ENCODE measurements at regions not wholly inside any gene's neighbourhood (a gene's known extent, or its start where the extent isn't known, plus 50 kb on each side); places are given as distances from the start of the nearest gene placed in this dataset.

- DNase-seq = peak in 1 of 3 experiments; percentile 25
Observed at GRCh38 chr7:93015779-93016481, 101.8 kb downstream of the SAMD9 start.

GRCh38 chr7:93015101-93015778, 102.5 kb downstream of the SAMD9 start:
- no peak for DNase-seq

- no peak for DNase-seq
Observed at GRCh38 chr7:93014410-93014809, 103.4 kb downstream of the SAMD9 start.

- no peak for DNase-seq
Observed at GRCh38 chr7:93013446-93014061, 104.2 kb downstream of the SAMD9 start.

- DNase-seq = no peak
Observed at GRCh38 chr7:93011351-93012294, 106.2 kb downstream of the SAMD9 start.

GRCh38 chr7:93008833-93009232, 108.9 kb downstream of the SAMD9 start:
- no peak for DNase-seq

- no peak for DNase-seq
Observed at GRCh38 chr7:93006480-93007095, 111.2 kb downstream of the SAMD9 start.

GRCh38 chr7:93004906-93005305, 112.9 kb downstream of the SAMD9 start:
- no peak for DNase-seq

- DNase-seq = no peak
Observed at GRCh38 chr7:92997719-92998118, 120.1 kb downstream of the SAMD9 start.

GRCh38 chr7:92997152-92997551, 120.6 kb downstream of the SAMD9 start:
- DNase-seq = no peak

GRCh38 chr7:92994901-92995300, 122.9 kb downstream of the SAMD9 start:
- DNase-seq = no peak

GRCh38 chr7:92992932-92993331, 124.8 kb downstream of the SAMD9 start:
- DNase-seq = no peak

- no peak for DNase-seq
Observed at GRCh38 chr7:92992483-92992882, 125.3 kb downstream of the SAMD9 start.

- no peak for DNase-seq
Observed at GRCh38 chr7:92991190-92991589, 126.6 kb downstream of the SAMD9 start.

- no peak for DNase-seq
Observed at GRCh38 chr7:92988941-92989545, 128.7 kb downstream of the SAMD9 start.

- peak in 1 of 3 experiments; percentile 56 for DNase-seq
Observed at GRCh38 chr7:92988051-92988450, 129.7 kb downstream of the SAMD9 start.

GRCh38 chr7:92987538-92987937, 130.2 kb downstream of the SAMD9 start:
- no peak for DNase-seq

GRCh38 chr7:92987095-92987494, 130.7 kb downstream of the SAMD9 start:
- DNase-seq = no peak

- no peak for DNase-seq
Observed at GRCh38 chr7:92982928-92983327, 134.9 kb downstream of the SAMD9 start.

GRCh38 chr7:92976931-92977330, 140.6 kb upstream of the CDK6 start:
- DNase-seq = no peak

GRCh38 chr7:92973974-92974373, 137.6 kb upstream of the CDK6 start:
- DNase-seq = no peak

GRCh38 chr7:92973293-92973731, 136.9 kb upstream of the CDK6 start:
- DNase-seq = no peak

Data from NCI-H1417 (cell line).